ENCODE measurements at regions not wholly inside any gene's neighbourhood (a gene's known extent, or its start where the extent isn't known, plus 50 kb on each side); places are given as distances from the start of the nearest gene placed in this dataset.

DNA sequence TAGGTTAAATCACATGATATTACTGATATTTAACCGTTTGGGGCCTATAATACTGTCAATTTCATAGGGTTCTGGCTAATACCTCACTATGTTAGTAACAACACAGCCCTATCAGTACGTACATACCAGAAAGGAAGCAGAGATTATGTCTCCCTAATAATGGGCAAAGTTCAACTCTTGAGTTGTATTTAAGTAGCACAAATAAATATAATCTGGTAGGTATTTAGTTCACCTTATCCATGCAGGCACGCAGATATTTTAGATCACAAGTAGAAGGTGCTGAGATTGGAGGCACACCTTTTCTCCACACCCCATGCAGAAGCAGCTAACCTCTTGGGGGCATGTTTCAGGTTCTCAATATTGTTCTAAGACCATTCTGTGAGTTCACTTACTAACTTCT is 118.9 kb downstream of the IRS1 start:
- DNase-seq (ENCODE audit: low read depth, low spot score), result no peak

GRCh38 chr2:226679389-226680065 is 120.1 kb downstream of the IRS1 start:
- no peak for DNase-seq (ENCODE audit: low read depth, low spot score)

- DNase-seq (ENCODE audit: low read depth, low spot score), result no peak
These were observed 121.2 kb downstream of the IRS1 start for GRCh38 chr2:226678422-226678821.

- no peak for DNase-seq (ENCODE audit: low read depth, low spot score)
These were observed 122.5 kb downstream of the IRS1 start for GRCh38 chr2:226677080-226677479.

DNA sequence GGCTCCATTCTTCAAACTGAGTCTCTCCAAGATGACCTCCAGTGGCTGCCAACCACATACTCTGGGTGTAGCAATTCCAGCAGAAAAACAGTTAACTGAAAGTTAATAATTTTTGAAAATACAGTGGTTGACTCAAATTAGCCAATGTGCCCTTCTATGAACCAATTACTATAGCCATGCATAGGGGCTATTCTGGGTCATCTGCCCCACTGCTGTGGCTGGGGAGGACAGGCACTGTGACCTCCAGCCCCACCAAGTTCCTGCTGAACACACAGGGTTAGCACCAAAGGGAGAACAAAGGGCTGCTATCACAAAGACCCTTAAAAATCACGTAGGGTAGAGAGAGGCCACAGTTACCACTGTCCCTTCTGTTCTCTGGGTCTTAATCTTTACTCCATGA is 123.0 kb downstream of the IRS1 start:
- DNase-seq (ENCODE audit: low read depth, low spot score), result no peak

DNA sequence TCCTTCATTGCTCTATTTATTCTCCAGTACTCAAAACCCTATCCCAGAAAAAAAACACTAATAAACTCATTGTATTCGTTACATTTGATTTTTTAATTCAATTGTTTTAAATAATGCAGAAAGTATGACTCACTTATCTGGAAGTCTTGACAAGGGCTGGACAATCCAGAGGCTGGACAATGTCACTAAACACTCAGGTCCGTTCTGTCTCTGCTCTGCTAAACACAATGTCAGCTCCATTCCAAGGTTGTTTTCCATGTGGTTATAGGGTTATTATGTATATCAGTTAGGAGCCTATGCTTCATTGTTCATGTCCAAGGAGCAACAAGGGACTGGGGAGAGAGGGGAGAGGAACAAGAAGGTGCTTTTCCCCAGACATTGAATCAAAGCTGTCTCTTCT is 125.5 kb downstream of the IRS1 start:
- DNase-seq (ENCODE audit: low read depth, low spot score), result no peak

DNA sequence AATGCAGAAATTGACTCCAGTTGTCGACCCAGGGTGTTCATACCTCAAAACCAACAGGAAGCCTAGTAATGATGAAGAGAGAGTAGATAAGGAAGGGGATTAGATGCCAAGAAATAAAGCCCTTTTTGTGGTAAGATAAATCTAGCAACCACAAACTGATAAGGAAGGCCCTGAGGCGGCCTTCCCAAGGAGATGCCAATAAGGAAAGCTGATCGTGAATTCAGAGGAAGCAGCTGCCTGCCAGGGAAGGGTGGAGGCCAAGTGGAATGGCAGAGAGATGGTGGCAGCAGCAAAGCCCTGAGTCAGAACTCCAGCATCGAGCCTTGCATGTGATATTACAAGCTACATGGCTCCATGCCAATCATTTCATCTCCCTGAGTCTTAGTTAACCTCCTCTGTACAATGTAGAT is 126.3 kb downstream of the IRS1 start:
- no peak for DNase-seq (ENCODE audit: low read depth, low spot score)

DNA sequence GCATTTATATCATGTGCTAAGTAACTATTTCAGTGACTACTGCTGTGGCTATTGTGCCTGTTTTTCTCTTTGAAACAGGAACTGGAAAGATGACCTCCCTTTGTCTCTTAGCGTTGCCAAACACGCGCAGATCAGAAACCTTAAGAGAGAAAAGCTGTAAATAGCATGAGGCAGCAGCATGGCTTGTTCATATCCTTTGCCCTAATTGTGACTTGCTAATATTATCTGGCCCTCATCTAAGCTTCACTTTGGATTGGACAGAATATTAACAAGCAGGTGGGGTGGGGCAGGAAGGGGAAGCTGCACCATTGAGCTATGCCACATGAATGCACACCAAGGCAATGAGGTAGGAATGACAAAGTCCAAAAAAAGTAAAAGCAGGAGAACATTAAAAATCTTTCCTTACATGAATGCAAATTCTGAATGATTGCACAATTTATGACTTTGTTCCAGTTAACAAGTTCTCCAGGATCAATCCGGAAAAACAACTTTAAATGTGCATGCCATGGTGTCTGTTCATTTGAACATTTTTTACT is 128.4 kb downstream of the IRS1 start:
- no peak for DNase-seq (ENCODE audit: low read depth, low spot score)

DNA sequence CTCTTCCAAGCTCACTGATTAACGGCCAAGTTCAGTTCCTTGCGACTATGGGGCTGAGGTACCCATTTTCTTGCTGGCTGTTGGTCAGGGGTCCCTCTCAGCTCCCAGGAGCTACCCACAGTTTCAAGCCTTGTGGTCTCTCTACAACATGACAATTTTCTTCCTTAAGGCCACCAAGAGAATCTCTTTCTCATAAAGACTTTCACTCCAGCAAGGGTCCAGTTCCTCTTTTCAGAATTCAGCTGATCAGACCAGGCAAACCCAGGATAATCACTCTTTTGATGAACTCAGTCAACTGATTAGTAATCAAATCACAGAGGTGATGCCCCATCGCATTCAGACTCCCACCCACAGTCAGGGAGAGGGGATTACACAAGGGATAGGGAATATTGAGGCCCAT is 129.7 kb downstream of the IRS1 start:
- DNase-seq (ENCODE audit: low read depth, low spot score), result no peak

DNA sequence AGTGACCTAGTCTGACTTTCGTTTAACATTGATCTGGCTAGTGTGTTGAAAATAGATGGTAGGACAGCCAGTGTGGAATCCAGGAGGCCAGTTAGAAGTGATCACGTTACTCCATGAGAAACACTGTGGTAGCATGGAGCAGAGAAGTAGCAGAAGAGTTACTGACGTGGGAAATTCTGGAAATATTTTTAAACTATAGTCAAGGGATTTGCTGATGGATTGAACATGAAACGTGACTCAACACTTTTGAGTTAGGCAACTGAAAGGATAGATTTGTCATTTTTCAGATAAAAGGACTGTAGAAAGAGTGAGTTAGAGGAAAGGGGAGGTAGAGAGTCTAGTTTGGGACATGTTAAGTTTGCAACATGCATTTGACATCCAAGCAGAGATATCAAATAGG is 130.4 kb downstream of the IRS1 start:
- no peak for DNase-seq (ENCODE audit: low read depth, low spot score)

- no peak for DNase-seq (ENCODE audit: low read depth, low spot score)
These were observed 131.9 kb downstream of the IRS1 start for GRCh38 chr2:226667736-226668135.

DNA sequence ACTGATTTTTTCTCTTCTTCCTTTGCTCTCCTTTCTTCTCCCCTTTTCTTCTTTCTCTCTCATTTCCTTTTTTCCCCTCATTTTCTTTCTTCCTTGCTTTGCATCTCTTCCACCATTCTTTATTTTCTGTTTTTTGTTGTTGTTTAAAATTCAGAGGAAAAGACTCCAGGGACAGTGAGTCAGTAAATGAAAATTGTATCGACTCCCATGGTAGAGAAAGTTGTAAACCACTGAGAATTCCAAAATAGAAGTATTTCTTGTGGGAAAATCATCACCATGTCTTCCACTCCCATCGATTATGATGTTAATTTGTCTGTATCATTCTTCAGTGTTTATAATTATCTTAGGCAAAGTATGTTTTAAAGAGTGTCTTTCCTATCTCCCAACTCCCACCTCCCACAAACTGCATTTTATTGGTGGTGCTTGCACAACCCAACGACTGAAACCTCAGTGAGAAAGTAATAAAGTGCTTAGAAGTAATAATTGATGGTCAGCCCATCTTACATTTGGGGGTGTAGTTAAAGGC is 134.3 kb downstream of the IRS1 start:
- DNase-seq (ENCODE audit: low read depth, low spot score), result no peak

- no peak for DNase-seq (ENCODE audit: low read depth, low spot score)
These were observed 135.0 kb downstream of the IRS1 start for GRCh38 chr2:226664661-226665060.

GRCh38 chr2:226664140-226664539 is 135.5 kb downstream of the IRS1 start:
- no peak for DNase-seq (ENCODE audit: low read depth, low spot score)

DNA sequence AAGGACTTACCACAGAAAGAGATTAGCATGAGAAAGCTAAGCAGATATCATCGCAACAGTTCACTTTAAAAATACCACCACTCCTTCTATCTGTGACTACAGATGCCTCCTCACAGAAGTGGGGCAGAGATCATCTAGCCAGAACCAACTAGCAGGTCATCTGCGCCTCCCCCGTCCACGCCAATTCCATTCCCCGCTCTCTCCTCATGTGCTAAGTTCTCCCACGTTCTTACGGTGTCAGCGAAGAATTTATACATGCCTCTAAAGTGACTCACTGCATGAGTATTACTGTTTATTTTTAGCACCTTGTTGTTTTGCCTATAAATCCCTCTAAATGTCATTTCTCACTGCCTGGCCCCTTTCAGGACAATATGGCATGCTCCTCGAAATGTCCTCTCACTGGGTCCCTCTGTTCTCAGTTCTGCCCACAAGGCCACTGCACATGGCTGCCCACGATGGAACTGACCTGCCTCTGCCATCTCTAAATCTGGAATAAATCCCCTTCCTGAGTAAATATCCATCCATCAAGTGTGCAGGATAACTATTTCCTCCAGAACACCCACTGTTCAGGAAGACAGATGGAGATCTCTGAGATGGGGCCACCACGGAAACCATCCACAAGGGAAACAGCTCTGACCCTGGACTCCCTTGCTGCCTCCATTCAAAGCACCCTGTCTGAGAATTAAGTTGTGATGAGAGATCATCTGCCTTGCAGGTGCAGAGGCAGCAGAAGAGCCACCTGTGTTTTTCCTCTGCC is 137.7 kb downstream of the IRS1 start:
- no peak for DNase-seq (ENCODE audit: low read depth, low spot score)

GRCh38 chr2:226660526-226660925 is 139.1 kb downstream of the IRS1 start:
- no peak for DNase-seq (ENCODE audit: low read depth, low spot score)

DNA sequence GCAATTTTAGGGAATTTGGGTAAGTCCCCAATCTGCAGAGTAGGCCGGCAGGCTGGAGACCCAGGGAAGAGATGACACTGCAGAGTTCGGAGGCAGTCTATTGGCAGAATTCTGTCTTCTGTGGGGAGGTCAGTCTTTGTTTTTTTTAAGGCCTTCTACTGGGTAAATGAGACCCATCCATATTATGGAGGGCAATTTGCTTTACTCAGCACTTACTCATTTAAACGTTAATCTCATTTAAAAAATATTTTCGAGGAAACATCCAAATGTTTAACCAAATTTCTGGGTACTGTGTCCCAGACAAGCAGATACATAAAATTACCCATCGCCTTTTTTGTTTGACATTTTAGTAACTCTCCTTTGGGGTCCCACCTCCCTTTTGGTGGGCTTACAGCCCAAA is 139.5 kb downstream of the IRS1 start:
- DNase-seq (ENCODE audit: low read depth, low spot score), result no peak

- DNase-seq (ENCODE audit: low read depth, low spot score), result no peak
These were observed 140.2 kb downstream of the IRS1 start for GRCh38 chr2:226659410-226659809.

DNA sequence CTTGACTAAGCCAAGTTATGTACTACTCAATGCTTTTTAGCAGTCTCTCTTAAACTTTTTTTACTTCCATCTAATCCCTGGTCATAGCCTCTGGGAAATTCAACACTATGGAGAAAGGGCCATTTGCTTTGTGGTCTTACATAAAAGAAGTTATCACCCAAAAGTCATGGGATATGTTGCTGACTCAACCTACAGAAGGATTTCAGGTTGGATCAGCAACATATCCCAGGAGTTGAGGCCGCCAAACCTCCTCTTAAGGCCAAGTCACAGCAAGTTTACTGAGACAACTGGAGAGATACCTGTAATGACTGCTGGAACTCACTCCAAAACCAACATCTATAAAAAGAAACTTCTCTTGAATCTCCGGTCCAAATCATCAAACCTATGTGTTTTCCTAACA is 141.1 kb downstream of the IRS1 start:
- DNase-seq (ENCODE audit: low read depth, low spot score), result no peak

GRCh38 chr2:226657340-226658053 is 142.1 kb downstream of the IRS1 start:
- no peak for DNase-seq (ENCODE audit: low read depth, low spot score)

- no peak for DNase-seq (ENCODE audit: low read depth, low spot score)
These were observed 143.3 kb downstream of the IRS1 start for GRCh38 chr2:226656367-226656766.

- no peak for DNase-seq (ENCODE audit: low read depth, low spot score)
These were observed 143.7 kb downstream of the IRS1 start for GRCh38 chr2:226655871-226656270.

All from brain pericyte (primary cell).